ENCODE measurements at regions not wholly inside any gene's neighbourhood (a gene's known extent, or its start where the extent isn't known, plus 50 kb on each side); places are given as distances from the start of the nearest gene placed in this dataset.
"Not testable (repeated sequence)": the region's sequence is repeated elsewhere in the genome, so short reads cannot be mapped to it uniquely, and the experiment has no call there.

GRCh38 chr17:15835481-15835880, 103.4 kb downstream of the TBC1D26 start:
- ATAC-seq; H3K27ac ChIP-seq; H3K36me3 ChIP-seq (ENCODE audit: insufficient read depth in 1 of 2, low read depth in 1 of 2); DNase-seq; H3K9me3 ChIP-seq; intact Hi-C loops (cut with DNase I); H3K4me3 ChIP-seq; H3K4me1 ChIP-seq; H3K27me3 ChIP-seq (ENCODE audit: insufficient read depth in 3 of 3, low read length in 2 of 3): not testable (repeated sequence)
- WGBS, 3 donors = 26 to 79% (median 51%) methylated on average over 4 of the region's 4 CpGs

- WGBS, 3 donors = 79 to 82% (median 81%) methylated on average over 3 to 9 of the region's 12 CpGs
- ATAC-seq; DNase-seq; H3K27ac ChIP-seq; H3K4me1 ChIP-seq; H3K27me3 ChIP-seq (ENCODE audit: insufficient read depth in 3 of 3, low read length in 2 of 3); H3K4me3 ChIP-seq; H3K36me3 ChIP-seq (ENCODE audit: insufficient read depth in 1 of 2, low read depth in 1 of 2); H3K9me3 ChIP-seq; intact Hi-C loops (cut with DNase I): not testable (repeated sequence)
Observed at GRCh38 chr17:15836249-15836982, 104.3 kb downstream of the TBC1D26 start.

- H3K4me3 ChIP-seq; H3K36me3 ChIP-seq (ENCODE audit: insufficient read depth in 1 of 2, low read depth in 1 of 2); intact Hi-C loops (cut with DNase I); H3K27me3 ChIP-seq (ENCODE audit: insufficient read depth in 3 of 3, low read length in 2 of 3); DNase-seq; H3K4me1 ChIP-seq; H3K27ac ChIP-seq; ATAC-seq; H3K9me3 ChIP-seq: not testable (repeated sequence)
- 87 to 90% (median 87%) methylated on average over 5 of the region's 5 CpGs for WGBS, 3 donors
Observed at GRCh38 chr17:15836991-15837390, 104.9 kb downstream of the TBC1D26 start.

GRCh38 chr17:15847447-15848229, 97.3 kb upstream of the ADORA2B start:
- intact Hi-C loops (cut with DNase I); H3K9me3 ChIP-seq; H3K4me1 ChIP-seq; H3K27ac ChIP-seq; H3K27me3 ChIP-seq (ENCODE audit: insufficient read depth in 3 of 3, low read length in 2 of 3); H3K4me3 ChIP-seq; H3K36me3 ChIP-seq (ENCODE audit: insufficient read depth in 1 of 2, low read depth in 1 of 2); DNase-seq: not testable (repeated sequence)
- 26 to 33% (median 28%) methylated on average over 4 to 5 of the region's 6 CpGs for WGBS, 3 donors
- peak in 1 of 4 donors; percentile 53 for ATAC-seq

- ATAC-seq; H3K9me3 ChIP-seq; H3K27me3 ChIP-seq (ENCODE audit: insufficient read depth in 3 of 3, low read length in 2 of 3); H3K27ac ChIP-seq; H3K4me1 ChIP-seq; DNase-seq; intact Hi-C loops (cut with DNase I); H3K36me3 ChIP-seq (ENCODE audit: insufficient read depth in 1 of 2, low read depth in 1 of 2); H3K4me3 ChIP-seq: not testable (repeated sequence)
- 37 to 54% (median 42%) methylated on average over 5 of the region's 6 CpGs for WGBS, 3 donors
Observed at GRCh38 chr17:15849054-15849453, 95.9 kb upstream of the ADORA2B start.

- H3K36me3 ChIP-seq (ENCODE audit: insufficient read depth in 1 of 2, low read depth in 1 of 2); H3K4me3 ChIP-seq; H3K27me3 ChIP-seq (ENCODE audit: insufficient read depth in 3 of 3, low read length in 2 of 3); DNase-seq; H3K4me1 ChIP-seq; intact Hi-C loops (cut with DNase I); H3K9me3 ChIP-seq; ATAC-seq; H3K27ac ChIP-seq: not testable (repeated sequence)
- WGBS, 3 donors = 66 to 76% (median 71%) methylated on average over 2 of the region's 2 CpGs
Observed at GRCh38 chr17:15850071-15850470, 94.9 kb upstream of the ADORA2B start.

- ATAC-seq; intact Hi-C loops (cut with DNase I): not testable (repeated sequence)
Observed at GRCh38 chr17:15850687-15851086, 94.2 kb upstream of the ADORA2B start.

GRCh38 chr17:15852863-15853262, 92.1 kb upstream of the ADORA2B start:
- H3K9me3 ChIP-seq; DNase-seq; H3K27ac ChIP-seq; H3K27me3 ChIP-seq (ENCODE audit: insufficient read depth in 3 of 3, low read length in 2 of 3); H3K36me3 ChIP-seq (ENCODE audit: insufficient read depth in 1 of 2, low read depth in 1 of 2); H3K4me1 ChIP-seq; H3K4me3 ChIP-seq; intact Hi-C loops (cut with DNase I); ATAC-seq: not testable (repeated sequence)
- 49% methylated on average over 2 of the region's 4 CpGs; no CpG with 5 or more reads in 2 of the 3 donors for WGBS, 3 donors

More at GRCh38 chr17:15850687-15851086, 94.2 kb upstream of the ADORA2B start:
- not testable (repeated sequence) for H3K4me1 ChIP-seq; H3K27me3 ChIP-seq (ENCODE audit: insufficient read depth in 3 of 3, low read length in 2 of 3); DNase-seq; H3K27ac ChIP-seq; H3K36me3 ChIP-seq (ENCODE audit: insufficient read depth in 1 of 2, low read depth in 1 of 2); H3K4me3 ChIP-seq; H3K9me3 ChIP-seq
- 79 to 85% (median 84%) methylated on average over 3 of the region's 3 CpGs for WGBS, 3 donors

- H3K36me3 ChIP-seq (ENCODE audit: insufficient read depth in 1 of 2, low read depth in 1 of 2); intact Hi-C loops (cut with DNase I); H3K9me3 ChIP-seq; H3K4me3 ChIP-seq; H3K27me3 ChIP-seq (ENCODE audit: insufficient read depth in 3 of 3, low read length in 2 of 3); ATAC-seq; H3K4me1 ChIP-seq; DNase-seq; H3K27ac ChIP-seq: not testable (repeated sequence)
- 68 to 78% (median 69%) methylated on average over 2 of the region's 3 CpGs for WGBS, 3 donors
Observed at GRCh38 chr17:15856191-15856590, 88.7 kb upstream of the ADORA2B start.

- H3K9me3 ChIP-seq; H3K4me3 ChIP-seq; DNase-seq; H3K27ac ChIP-seq; ATAC-seq; H3K4me1 ChIP-seq; intact Hi-C loops (cut with DNase I); H3K36me3 ChIP-seq (ENCODE audit: insufficient read depth in 1 of 2, low read depth in 1 of 2); H3K27me3 ChIP-seq (ENCODE audit: insufficient read depth in 3 of 3, low read length in 2 of 3): not testable (repeated sequence)
- WGBS, 3 donors = 80 to 90% (median 87%) methylated on average over 2 of the region's 2 CpGs
Observed at GRCh38 chr17:15856745-15857144, 88.2 kb upstream of the ADORA2B start.

GRCh38 chr17:15858082-15858481, 86.8 kb upstream of the ADORA2B start:
- H3K4me1 ChIP-seq; H3K27me3 ChIP-seq (ENCODE audit: insufficient read depth in 3 of 3, low read length in 2 of 3); DNase-seq; intact Hi-C loops (cut with DNase I); H3K27ac ChIP-seq; H3K9me3 ChIP-seq; ATAC-seq; H3K4me3 ChIP-seq; H3K36me3 ChIP-seq (ENCODE audit: insufficient read depth in 1 of 2, low read depth in 1 of 2): not testable (repeated sequence)
- WGBS, 3 donors = 77 to 85% (median 83%) methylated on average over 3 of the region's 3 CpGs
